22Rv1 (cell line): ENCODE measurements at regions not wholly inside any gene's neighbourhood (a gene's known extent, or its start where the extent isn't known, plus 50 kb on each side); places are given as distances from the start of the nearest gene placed in this dataset.

ENCODE experiments used
- H3K27ac ChIP-seq: fragments of 450-650 bp; 2 replicates; pipeline ENCODE4 v1.5.1; 2017
- ZFX ChIP-seq: fragments of 450-650 bp; IDR thresholded peaks from 2 replicates; pipeline ENCODE4 v1.6.1; 2017; ENCODE audit warnings: antibody characterized with exemption, borderline replicate concordance
- TF ChIP-seq, protein P1 (sequence below): fragments of 450-650 bp; IDR thresholded peaks from 2 replicates; pipeline ENCODE4 v1.5.1; 2017; ENCODE audit warnings: mild to moderate bottlenecking

GRCh38 chr3:28915741-28916500, 364.9 kb upstream of the RBMS3 start:
- TF ChIP-seq ZFX: no peak
- TF ChIP-seq, protein P1, sequence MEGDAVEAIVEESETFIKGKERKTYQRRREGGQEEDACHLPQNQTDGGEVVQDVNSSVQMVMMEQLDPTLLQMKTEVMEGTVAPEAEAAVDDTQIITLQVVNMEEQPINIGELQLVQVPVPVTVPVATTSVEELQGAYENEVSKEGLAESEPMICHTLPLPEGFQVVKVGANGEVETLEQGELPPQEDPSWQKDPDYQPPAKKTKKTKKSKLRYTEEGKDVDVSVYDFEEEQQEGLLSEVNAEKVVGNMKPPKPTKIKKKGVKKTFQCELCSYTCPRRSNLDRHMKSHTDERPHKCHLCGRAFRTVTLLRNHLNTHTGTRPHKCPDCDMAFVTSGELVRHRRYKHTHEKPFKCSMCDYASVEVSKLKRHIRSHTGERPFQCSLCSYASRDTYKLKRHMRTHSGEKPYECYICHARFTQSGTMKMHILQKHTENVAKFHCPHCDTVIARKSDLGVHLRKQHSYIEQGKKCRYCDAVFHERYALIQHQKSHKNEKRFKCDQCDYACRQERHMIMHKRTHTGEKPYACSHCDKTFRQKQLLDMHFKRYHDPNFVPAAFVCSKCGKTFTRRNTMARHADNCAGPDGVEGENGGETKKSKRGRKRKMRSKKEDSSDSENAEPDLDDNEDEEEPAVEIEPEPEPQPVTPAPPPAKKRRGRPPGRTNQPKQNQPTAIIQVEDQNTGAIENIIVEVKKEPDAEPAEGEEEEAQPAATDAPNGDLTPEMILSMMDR: peak; percentile 67
- H3K27ac ChIP-seq: no peak overlapping the region

DNA sequence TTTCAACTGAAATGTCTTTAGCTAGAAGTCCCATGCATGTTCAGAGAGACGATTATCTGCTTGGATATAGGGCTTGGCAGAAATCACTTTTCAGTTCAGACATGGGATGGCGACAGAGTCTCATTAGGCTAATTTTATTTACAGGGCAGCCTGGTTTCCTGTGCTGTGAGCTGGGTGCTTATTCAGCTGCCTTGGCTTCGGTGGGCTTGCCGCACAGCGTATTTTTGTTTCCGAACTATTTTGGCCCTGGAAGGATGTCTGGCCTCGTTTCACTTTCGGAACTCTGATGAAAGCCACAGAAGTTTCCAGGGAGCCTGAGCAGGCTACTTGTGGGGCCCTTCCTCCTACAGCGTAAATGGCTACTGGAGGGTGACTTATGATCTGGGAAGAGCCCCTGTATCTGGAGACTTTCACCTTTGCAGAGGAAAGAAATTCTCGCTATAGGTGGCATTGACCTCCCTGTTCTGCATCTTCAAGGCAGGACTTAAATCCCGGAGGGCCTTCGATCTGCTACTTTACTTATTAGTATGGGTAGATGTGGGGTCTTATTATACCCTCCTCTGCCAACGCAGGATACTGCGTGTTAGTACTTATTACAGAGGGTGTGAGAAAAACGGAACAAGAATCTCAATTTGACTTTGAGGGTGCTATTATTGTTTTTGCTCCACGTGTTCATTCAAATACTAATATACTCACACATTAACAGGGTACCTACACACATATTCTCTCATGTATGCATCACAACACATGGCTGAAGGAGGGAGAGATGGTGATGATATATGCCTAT, 364.0 kb upstream of the RBMS3 start:
- no peak overlapping the region for H3K27ac ChIP-seq
- TF ChIP-seq, protein P1: no peak
- TF ChIP-seq ZFX: no peak

DNA sequence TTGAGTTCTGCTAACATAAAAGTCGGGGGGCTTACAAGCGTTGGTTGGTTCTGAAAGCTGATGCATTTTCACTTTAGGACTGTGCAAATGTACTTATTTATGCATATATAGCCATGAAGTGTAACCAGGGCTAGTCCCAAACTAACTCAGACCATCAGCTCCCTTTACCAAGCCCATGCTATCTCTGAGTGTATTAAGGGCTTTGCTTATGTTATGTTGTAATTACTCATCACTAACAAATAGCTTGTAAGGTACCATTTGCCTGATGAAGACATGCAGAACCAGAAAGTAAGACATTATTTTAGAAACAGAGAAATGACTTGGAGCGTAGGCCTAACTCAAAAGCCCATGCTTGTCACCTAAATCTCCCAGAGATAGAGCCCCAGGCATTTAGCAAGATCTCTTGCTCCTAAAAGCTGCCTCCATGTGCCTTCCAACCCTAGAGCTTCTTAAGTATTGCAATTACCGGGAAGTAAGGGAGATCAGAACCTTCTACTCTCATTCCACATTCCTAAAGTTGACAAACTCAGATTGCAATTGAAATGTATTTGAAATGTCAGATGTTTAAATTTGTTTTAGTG, 362.9 kb upstream of the RBMS3 start:
- H3K27ac ChIP-seq: no peak overlapping the region
- no peak for TF ChIP-seq ZFX

DNA sequence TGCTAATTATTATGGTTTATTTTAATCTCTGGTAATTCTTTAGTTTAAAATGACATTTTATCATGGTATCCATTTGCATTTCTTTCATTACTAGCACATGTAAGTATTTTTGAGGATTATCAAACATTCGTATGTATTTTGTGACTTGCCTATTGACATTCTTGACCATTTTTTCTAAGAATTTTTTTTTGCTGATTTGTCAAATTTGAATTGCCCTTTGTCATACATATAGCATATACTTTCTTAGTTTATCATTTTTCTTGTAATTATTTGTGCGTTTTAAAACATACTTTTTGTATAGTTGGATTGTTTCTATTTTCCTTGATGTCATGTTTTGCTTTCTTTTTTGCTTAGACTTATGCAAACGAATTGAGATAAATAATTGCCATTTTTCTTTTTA, 358.5 kb upstream of the RBMS3 start:
- TF ChIP-seq, protein P1: no peak
- no peak for TF ChIP-seq ZFX
- H3K27ac ChIP-seq: no peak overlapping the region

DNA sequence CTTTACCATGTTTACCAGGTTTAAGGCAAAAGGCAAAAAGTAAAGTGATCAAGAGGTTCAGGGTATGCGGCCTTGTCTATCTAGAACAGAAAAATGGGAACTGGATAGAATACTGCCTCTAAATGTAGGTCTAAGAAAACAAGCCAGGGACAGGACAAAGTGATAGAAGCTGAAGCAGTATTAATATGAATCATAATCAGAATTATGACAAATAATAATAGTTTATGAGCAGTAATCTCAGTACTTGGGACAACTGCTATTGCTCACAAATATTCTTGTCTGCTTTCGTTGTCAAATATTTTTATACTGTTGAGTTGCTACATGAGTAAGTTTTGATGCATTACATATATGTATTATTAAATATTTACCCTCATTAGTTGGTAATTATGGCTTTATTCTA, 356.9 kb upstream of the RBMS3 start:
- TF ChIP-seq ZFX: no peak
- TF ChIP-seq, protein P1: no peak

GRCh38 chr3:28924744-28925360, 356.0 kb upstream of the RBMS3 start:
- no peak overlapping the region for H3K27ac ChIP-seq
- TF ChIP-seq ZFX: no peak
- TF ChIP-seq, protein P1: no peak

More for the DNA sequence above, 356.9 kb upstream of the RBMS3 start:
- H3K27ac ChIP-seq: no peak overlapping the region

- H3K27ac ChIP-seq: no peak overlapping the region
- no peak for TF ChIP-seq ZFX
- TF ChIP-seq, protein P1: no peak
Observed at GRCh38 chr3:28933337-28933736, 347.5 kb upstream of the RBMS3 start.
